Endodermal cell (in vitro differentiated cells): ENCODE measurements at regions not wholly inside any gene's neighbourhood (a gene's known extent, or its start where the extent isn't known, plus 50 kb on each side); places are given as distances from the start of the nearest gene placed in this dataset.

Experiments used
- DNase-seq: peaks from one replicate; pipeline ENCODE4 v3.0.0-alpha.2; 2017
- H3K27ac ChIP-seq: 2 replicates; pipeline ENCODE4 v1.5.1; 2013; ENCODE audit warnings: mild to moderate bottlenecking, low read depth, low read length, moderate library complexity
- H3K27me3 ChIP-seq: 2 replicates; pipeline ENCODE4 v1.6.1; 2013; ENCODE audit warnings: mild to moderate bottlenecking, low read length, moderate library complexity; ENCODE audit not compliant: insufficient read depth, control insufficient read depth, poor library complexity, severe bottlenecking
- H3K36me3 ChIP-seq: 2 replicates; pipeline ENCODE4 v1.7.0; 2013; ENCODE audit warnings: mild to moderate bottlenecking, low read length, moderate library complexity; ENCODE audit not compliant: control insufficient read depth, insufficient read depth
- H3K4me1 ChIP-seq: one replicate; pipeline ENCODE4 v1.7.0; 2013; ENCODE audit warnings: low read length; ENCODE audit not compliant: control insufficient read depth, insufficient read depth
- H3K4me3 ChIP-seq: 2 replicates; pipeline ENCODE4 v1.5.1; 2013; ENCODE audit warnings: mild to moderate bottlenecking, low read length, moderate library complexity
- H3K9ac ChIP-seq: 2 replicates; pipeline ENCODE4 v1.6.1; 2013; ENCODE audit warnings: mild to moderate bottlenecking, low read length, moderate library complexity; ENCODE audit not compliant: poor library complexity, severe bottlenecking; ENCODE audit errors: extremely low read depth
- H3K9me3 ChIP-seq: 2 replicates; pipeline ENCODE4 v1.6.1; 2013; ENCODE audit warnings: mild to moderate bottlenecking, low read length, moderate library complexity; ENCODE audit not compliant: control insufficient read depth
- H3K27ac Mint-ChIP-seq: 2 replicates; pipeline ENCODE4 v1.8.0; 2020; ENCODE audit warnings: mixed read lengths
- H3K27me3 Mint-ChIP-seq: 2 replicates; pipeline ENCODE4 v1.8.0; 2021; ENCODE audit warnings: mild to moderate bottlenecking, mixed read lengths; ENCODE audit not compliant: insufficient read depth
- H3K36me3 Mint-ChIP-seq: 2 replicates; pipeline ENCODE4 v1.8.0; 2020; ENCODE audit warnings: low read depth, mixed read lengths
- H3K4me1 Mint-ChIP-seq: 2 replicates; pipeline ENCODE4 v1.8.0; 2020; ENCODE audit warnings: mixed read lengths
- H3K4me3 Mint-ChIP-seq: 2 replicates; pipeline ENCODE4 v1.8.0; 2020; ENCODE audit warnings: mild to moderate bottlenecking, moderate library complexity, mixed read lengths
- H3K9me3 Mint-ChIP-seq: 2 replicates; pipeline ENCODE4 v1.8.0; 2020; ENCODE audit warnings: mild to moderate bottlenecking, mixed read lengths
- WGBS, 2 experiments: methylation state at CpG; one replicate each; pipeline versions ENCODE4 v1.1.5 to v1.1.7; 2013; ENCODE audit warnings: missing lambda C conversion rate in 2 of 2, mixed read lengths in 1 of 2; ENCODE audit not compliant: insufficient coverage in 1 of 2, insufficient read length in 1 of 2; 5-methylcytosine and 5-hydroxymethylcytosine counted together
- TF ChIP-seq, protein P1 (sequence below): fragments of 200-600 bp; sonication (generic); conservative IDR thresholded peaks from 2 replicates; pipeline ENCODE4 v1.5.0; 2021; ENCODE audit warnings: antibody characterized with exemption, mild to moderate bottlenecking

DNA sequence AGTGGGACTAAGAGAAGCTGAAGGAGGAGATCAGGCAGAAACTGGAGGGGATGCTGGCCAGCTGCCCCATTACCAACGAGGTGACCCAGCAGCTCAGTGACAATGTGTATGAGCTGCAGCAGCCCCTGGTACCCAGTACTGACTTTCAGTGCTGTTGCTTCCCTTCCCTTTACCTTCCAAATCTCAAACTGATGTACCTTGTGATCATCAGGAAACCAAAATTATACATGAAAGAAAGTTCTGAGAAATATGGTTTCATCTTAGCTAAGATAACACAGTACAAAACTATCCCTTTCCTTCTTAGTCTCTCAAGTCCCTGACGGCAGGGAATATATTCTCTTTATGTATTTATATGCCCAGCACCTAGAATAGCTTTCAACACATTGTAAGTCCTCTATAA lies 52.3 kb upstream of the CERS6 start:
- peaks cover 17% of the 10 kb centered on the region for H3K9me3 ChIP-seq
- no peak overlapping the region for H3K27ac ChIP-seq
- no peak overlapping the region for H3K4me3 Mint-ChIP-seq
- TF ChIP-seq, protein P1, sequence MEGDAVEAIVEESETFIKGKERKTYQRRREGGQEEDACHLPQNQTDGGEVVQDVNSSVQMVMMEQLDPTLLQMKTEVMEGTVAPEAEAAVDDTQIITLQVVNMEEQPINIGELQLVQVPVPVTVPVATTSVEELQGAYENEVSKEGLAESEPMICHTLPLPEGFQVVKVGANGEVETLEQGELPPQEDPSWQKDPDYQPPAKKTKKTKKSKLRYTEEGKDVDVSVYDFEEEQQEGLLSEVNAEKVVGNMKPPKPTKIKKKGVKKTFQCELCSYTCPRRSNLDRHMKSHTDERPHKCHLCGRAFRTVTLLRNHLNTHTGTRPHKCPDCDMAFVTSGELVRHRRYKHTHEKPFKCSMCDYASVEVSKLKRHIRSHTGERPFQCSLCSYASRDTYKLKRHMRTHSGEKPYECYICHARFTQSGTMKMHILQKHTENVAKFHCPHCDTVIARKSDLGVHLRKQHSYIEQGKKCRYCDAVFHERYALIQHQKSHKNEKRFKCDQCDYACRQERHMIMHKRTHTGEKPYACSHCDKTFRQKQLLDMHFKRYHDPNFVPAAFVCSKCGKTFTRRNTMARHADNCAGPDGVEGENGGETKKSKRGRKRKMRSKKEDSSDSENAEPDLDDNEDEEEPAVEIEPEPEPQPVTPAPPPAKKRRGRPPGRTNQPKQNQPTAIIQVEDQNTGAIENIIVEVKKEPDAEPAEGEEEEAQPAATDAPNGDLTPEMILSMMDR: no peak
- H3K36me3 Mint-ChIP-seq: no peaks in the 10 kb centered on the region
- H3K9ac ChIP-seq: no peak overlapping the region
- H3K36me3 ChIP-seq: no peaks in the 10 kb centered on the region
- H3K9me3 Mint-ChIP-seq: peaks cover 28% of the 10 kb centered on the region
- no peak for DNase-seq
- H3K4me3 ChIP-seq: no peak overlapping the region
- H3K4me1 Mint-ChIP-seq: peaks cover 12% of the 10 kb centered on the region
- 86 to 94% methylated on average over 1 to 2 of the region's 2 CpGs for WGBS, 2 experiments
- H3K27ac Mint-ChIP-seq: no peak overlapping the region
- peaks cover 8% of the 10 kb centered on the region for H3K4me1 ChIP-seq
- no peaks in the 10 kb centered on the region for H3K27me3 ChIP-seq
- no peaks in the 10 kb centered on the region for H3K27me3 Mint-ChIP-seq

DNA sequence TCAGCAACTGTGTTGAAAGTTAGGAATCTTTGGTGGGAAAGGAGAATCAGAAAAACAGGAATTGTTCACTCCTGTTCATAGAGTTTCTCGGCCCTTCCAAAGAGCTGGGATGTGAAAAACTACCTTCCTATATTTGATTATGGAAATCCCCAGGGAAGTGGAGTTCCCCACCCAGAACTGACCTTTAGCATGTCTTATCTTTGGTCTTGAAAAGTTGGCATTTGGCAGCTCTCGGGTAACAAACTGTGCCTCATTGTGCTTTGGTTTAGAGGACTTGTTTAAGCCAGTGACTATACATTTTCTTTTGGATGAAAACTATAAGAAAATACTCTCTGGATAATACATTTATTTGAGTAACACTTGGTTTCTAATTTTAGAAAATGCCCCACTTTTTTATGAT lies 51.3 kb upstream of the CERS6 start:
- H3K36me3 ChIP-seq: no peaks in the 10 kb centered on the region
- DNase-seq: no peak
- TF ChIP-seq, protein P1: no peak
- Mint-ChIP-seq H3K27me3 (no peaks in the 10 kb centered on the region), H3K36me3 (no peaks in the 10 kb centered on the region), H3K4me1 (peaks cover 12% of the 10 kb centered on the region), H3K27ac (no peak overlapping the region), H3K9me3 (peaks cover 31% of the 10 kb centered on the region), H3K4me3 (no peak overlapping the region)
- WGBS, 2 experiments: 60 to 81% methylated on average over 1 to 2 of the region's 2 CpGs
- H3K4me1 ChIP-seq: peaks cover 8% of the 10 kb centered on the region
- H3K4me3 ChIP-seq: no peak overlapping the region
- peaks cover 17% of the 10 kb centered on the region for H3K9me3 ChIP-seq
- no peak overlapping the region for H3K9ac ChIP-seq
- H3K27ac ChIP-seq: no peak overlapping the region
- no peaks in the 10 kb centered on the region for H3K27me3 ChIP-seq
